Thyroid gland (tissue), 4 donors: ENCODE measurements at regions not wholly inside any gene's neighbourhood (a gene's known extent, or its start where the extent isn't known, plus 50 kb on each side); places are given as distances from the start of the nearest gene placed in this dataset.

Experiments used
- POLR2A ChIP-seq, 2 donors: fragments of 450-650 bp; IDR thresholded peaks; one replicate each; pipeline ENCODE4 v1.6.1; 2017; ENCODE audit warnings: antibody characterized with exemption in 2 of 2, mild to moderate bottlenecking in 2 of 2, moderate library complexity in 1 of 2
- TF ChIP-seq, protein P1 (sequence below), 6 experiments: fragments of 200-600 bp in 3 of 6; fragments of 450-650 bp in 3 of 6; sonication (generic) in 3 of 6; IDR thresholded peaks; one replicate each; pipeline ENCODE4 v1.5.1; 2016 to 2019; ENCODE audit warnings: antibody characterized with exemption in 6 of 6, mild to moderate bottlenecking in 2 of 6, inconsistent platforms in 1 of 6, moderate library complexity in 1 of 6

DNA sequence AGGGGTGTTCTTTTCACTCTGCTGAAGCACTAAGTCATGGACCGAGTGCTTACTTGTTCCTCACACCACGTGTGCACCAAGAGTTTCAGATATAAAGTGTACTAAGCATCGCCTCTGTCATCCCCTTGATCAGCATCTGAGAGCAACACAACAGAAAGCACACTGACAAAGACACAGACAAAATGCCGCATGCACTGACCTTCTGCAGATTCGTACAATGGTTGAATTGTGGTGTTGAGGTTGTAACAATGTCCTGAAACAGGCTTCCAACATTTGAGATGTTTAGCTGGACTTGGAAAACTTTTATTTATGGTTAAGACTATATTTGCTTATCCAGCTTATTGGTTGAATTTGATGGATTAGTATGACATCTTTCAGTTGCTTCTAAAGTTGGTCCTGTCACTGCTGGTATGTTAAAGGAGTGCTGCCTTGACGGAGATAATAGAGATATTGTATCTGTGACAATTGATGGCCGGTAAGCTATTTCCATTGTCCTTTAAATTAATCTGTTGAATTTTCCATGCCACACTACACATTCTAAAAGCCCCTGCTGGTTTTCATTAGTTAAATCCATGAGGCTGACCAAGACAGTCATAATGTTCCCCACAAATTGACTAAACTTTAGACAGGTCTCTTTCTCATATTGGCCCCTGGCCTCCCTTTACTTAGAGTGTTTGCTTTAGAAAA lies 99.9 kb downstream of the CBLN2 start:
- TF ChIP-seq, protein P1, sequence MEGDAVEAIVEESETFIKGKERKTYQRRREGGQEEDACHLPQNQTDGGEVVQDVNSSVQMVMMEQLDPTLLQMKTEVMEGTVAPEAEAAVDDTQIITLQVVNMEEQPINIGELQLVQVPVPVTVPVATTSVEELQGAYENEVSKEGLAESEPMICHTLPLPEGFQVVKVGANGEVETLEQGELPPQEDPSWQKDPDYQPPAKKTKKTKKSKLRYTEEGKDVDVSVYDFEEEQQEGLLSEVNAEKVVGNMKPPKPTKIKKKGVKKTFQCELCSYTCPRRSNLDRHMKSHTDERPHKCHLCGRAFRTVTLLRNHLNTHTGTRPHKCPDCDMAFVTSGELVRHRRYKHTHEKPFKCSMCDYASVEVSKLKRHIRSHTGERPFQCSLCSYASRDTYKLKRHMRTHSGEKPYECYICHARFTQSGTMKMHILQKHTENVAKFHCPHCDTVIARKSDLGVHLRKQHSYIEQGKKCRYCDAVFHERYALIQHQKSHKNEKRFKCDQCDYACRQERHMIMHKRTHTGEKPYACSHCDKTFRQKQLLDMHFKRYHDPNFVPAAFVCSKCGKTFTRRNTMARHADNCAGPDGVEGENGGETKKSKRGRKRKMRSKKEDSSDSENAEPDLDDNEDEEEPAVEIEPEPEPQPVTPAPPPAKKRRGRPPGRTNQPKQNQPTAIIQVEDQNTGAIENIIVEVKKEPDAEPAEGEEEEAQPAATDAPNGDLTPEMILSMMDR (IDR thresholded peaks at IDR 0.05), result no peak
- TF ChIP-seq POLR2A (IDR thresholded peaks at IDR 0.05), result no peak
